ENCODE measurements at regions not wholly inside any gene's neighbourhood (a gene's known extent, or its start where the extent isn't known, plus 50 kb on each side); places are given as distances from the start of the nearest gene placed in this dataset.

DNA sequence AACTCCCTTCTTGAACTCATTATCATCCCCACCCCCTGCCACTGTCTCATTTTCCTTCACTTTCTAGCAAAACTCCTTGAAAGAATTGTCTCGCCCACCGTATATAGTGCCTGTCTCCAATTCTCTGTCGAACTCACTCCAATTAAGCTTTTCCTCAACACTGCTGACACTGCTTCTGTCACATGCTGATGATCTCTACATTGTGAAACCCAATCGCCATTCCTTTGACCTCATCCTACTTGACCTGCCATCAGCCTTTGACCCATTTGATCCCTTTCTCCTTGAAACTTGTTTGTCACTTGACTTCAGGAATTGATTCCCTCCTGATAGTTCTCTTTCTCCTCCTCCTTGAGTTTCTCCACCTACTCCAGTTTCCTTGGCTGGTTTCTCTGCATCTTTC is 54.8 kb downstream of the CCDC71L start:
- H3K27me3 Mint-ChIP-seq (ENCODE audit: low read depth) = no peaks in the 10 kb centered on the region
- no peak for DNase-seq (ENCODE audit: low spot score)
- no peaks in the 10 kb centered on the region for H3K36me3 Mint-ChIP-seq (ENCODE audit: low read depth)
- intact Hi-C loops (cut with micrococcal nuclease) = no loop called here
- H3K27ac Mint-ChIP-seq = no peak overlapping the region
- H3K4me3 Mint-ChIP-seq (ENCODE audit: low read depth) = no peak overlapping the region
- H3K9me3 Mint-ChIP-seq = no peaks in the 10 kb centered on the region
- peaks cover 9% of the 10 kb centered on the region for H3K4me1 Mint-ChIP-seq (ENCODE audit: low read depth)

DNA sequence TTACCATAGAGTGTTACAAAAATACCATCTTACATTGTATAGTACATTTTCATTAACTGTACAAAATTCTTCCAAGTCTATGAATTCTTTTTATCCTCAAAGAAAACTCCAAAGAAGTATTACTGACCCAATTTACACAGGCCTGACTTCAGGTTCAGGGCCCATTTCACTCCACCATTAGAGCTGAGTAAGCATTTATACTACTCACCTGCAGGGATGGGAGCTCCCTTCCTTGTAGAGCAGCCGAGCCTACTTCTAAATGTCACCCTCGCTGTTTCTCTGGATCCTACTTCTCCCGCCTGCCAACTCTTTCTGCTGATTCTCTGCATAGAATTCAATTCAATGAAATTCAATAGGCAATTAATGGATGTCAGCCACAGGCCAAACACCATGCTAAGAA is 56.0 kb downstream of the CCDC71L start:
- Mint-ChIP-seq H3K9me3 (no peaks in the 10 kb centered on the region), H3K4me1 (ENCODE audit: low read depth) (peaks cover 9% of the 10 kb centered on the region), H3K4me3 (ENCODE audit: low read depth) (no peak overlapping the region), H3K27me3 (ENCODE audit: low read depth) (no peaks in the 10 kb centered on the region), H3K36me3 (ENCODE audit: low read depth) (no peaks in the 10 kb centered on the region), H3K27ac (no peak overlapping the region)
- intact Hi-C loops (cut with micrococcal nuclease) = no loop called here
- no peak for DNase-seq (ENCODE audit: low spot score)

DNA sequence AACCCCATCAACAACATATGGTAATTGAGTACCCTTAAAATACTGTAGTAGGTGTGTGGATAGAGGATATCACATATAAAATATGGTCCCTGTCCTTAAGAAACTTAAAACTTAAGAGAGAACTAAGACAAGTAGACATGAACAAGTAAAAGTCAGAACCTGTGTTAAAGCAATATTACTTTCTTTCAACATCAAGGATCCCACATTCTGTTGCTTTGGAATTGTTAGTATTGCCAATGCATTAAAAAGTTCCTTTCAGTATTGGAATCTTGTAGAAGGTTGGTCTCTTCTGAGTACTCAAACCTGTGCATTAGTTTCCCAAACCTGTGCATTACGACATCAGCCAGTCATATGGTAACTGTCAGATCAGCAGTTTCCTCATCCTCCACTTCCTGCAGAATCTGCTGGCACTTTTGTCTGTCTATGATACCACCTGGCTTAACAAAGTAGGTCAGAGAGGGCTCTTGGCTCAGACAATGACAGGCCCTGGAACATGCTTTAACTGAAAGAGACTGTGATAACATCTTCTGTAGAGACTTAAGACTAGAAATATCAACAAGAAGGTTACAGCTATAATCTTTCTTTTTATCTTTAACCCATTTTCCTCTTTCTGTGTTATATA is 56.5 kb downstream of the CCDC71L start:
- Mint-ChIP-seq H3K9me3 (no peaks in the 10 kb centered on the region), H3K36me3 (ENCODE audit: low read depth) (no peaks in the 10 kb centered on the region), H3K27ac (no peak overlapping the region), H3K4me3 (ENCODE audit: low read depth) (no peak overlapping the region), H3K4me1 (ENCODE audit: low read depth) (peaks cover 9% of the 10 kb centered on the region), H3K27me3 (ENCODE audit: low read depth) (no peaks in the 10 kb centered on the region)
- peak; percentile 28 for DNase-seq (ENCODE audit: low spot score)
- intact Hi-C loops (cut with micrococcal nuclease) = no loop called here

DNA sequence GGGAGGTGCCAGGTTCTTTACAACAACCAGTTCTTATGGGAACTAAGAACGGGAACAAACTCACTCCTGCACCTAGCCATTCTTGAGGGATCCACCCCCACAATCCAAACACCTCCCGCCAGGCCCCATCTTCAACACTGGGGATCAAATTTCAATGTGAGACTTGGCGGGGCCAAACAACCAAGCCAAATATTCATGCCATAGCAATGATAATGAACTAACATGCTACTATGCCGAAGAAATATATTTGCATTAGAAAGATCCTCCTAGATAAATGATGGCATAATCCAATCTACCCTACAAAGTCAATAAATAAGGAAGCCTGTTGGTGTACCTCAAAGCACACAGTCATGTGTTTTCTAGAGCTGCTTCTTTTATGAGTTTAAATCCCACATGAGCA is 57.6 kb downstream of the CCDC71L start:
- Mint-ChIP-seq H3K9me3 (no peaks in the 10 kb centered on the region), H3K4me3 (ENCODE audit: low read depth) (no peak overlapping the region), H3K4me1 (ENCODE audit: low read depth) (peaks cover 15% of the 10 kb centered on the region), H3K27ac (no peak overlapping the region), H3K27me3 (ENCODE audit: low read depth) (no peaks in the 10 kb centered on the region), H3K36me3 (ENCODE audit: low read depth) (no peaks in the 10 kb centered on the region)
- DNase-seq (ENCODE audit: low spot score) = no peak
- intact Hi-C loops (cut with micrococcal nuclease) = no loop called here

GRCh38 chr7:106602062-106602461 is 58.9 kb downstream of the CCDC71L start:
- no peak overlapping the region for H3K27ac Mint-ChIP-seq
- DNase-seq (ENCODE audit: low spot score) = no peak
- no peaks in the 10 kb centered on the region for H3K27me3 Mint-ChIP-seq (ENCODE audit: low read depth)
- no peak overlapping the region for H3K4me3 Mint-ChIP-seq (ENCODE audit: low read depth)
- H3K9me3 Mint-ChIP-seq = no peaks in the 10 kb centered on the region
- H3K36me3 Mint-ChIP-seq (ENCODE audit: low read depth) = no peaks in the 10 kb centered on the region
- peaks cover 16% of the 10 kb centered on the region for H3K4me1 Mint-ChIP-seq (ENCODE audit: low read depth)
- intact Hi-C loops (cut with micrococcal nuclease) = no loop called here

DNA sequence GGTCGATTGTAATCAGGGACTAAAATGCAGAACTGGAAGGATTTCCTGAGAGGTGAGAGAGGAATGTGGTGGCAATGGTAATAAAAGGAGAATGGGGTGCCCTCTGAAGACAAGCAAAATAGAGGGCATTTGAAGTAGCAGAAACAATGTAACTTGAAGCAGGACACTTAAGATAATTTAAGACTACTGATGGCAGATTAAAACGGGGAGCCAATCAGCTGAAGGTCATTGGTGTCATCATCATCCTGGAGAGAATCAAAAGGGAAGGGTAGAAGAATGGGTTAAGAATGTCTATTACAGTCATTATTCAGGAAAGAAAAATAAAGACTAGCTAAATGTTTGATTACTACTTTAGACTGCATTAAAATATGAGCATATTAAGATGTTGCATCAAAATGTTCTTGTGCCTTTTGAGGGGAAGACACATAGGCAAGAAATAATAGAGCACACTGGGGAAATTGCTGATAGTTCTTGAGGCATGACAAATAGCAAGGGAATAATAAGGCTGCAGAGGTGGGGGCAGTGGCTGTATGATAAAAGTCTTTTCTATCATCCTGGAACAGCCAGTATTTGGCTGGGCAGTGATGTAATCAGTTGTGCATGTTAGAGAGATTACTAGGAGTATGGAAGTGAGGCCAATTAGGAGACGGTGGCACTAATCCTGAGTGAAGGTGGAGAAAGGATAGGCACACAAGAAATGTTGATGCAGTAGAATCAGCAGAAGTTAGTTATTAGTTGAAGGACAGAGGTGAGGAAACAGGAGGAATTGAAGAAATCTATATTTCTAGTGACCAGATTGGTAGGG is 60.2 kb downstream of the CCDC71L start:
- no peaks in the 10 kb centered on the region for H3K9me3 Mint-ChIP-seq
- intact Hi-C loops (cut with micrococcal nuclease) = no loop called here
- DNase-seq (ENCODE audit: low spot score) = no peak
- no peaks in the 10 kb centered on the region for H3K36me3 Mint-ChIP-seq (ENCODE audit: low read depth)
- H3K4me3 Mint-ChIP-seq (ENCODE audit: low read depth) = no peak overlapping the region
- no peak overlapping the region for H3K27ac Mint-ChIP-seq
- H3K4me1 Mint-ChIP-seq (ENCODE audit: low read depth) = peaks cover 16% of the 10 kb centered on the region
- H3K27me3 Mint-ChIP-seq (ENCODE audit: low read depth) = peaks cover 4% of the 10 kb centered on the region

DNA sequence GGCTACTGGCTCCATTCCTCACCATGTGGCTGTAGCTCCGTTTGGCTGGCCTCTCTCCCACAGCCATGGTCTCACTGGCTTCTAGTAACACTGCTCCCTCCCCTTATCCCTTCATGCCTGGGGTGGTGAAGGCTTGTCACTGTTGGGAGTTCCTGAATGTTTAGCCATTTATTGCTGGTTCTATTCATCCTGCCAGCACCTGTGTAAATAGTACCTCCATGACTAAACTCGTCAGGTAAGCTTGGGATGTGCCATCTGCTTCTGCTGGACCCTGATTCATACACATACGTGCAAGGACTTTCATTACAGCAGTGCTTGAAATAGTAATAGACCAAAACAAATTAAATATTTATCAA is 61.6 kb downstream of the CCDC71L start:
- Mint-ChIP-seq H3K36me3 (ENCODE audit: low read depth) (no peaks in the 10 kb centered on the region), H3K4me1 (ENCODE audit: low read depth) (peaks cover 10% of the 10 kb centered on the region), H3K9me3 (no peaks in the 10 kb centered on the region), H3K27me3 (ENCODE audit: low read depth) (peaks cover 6% of the 10 kb centered on the region), H3K27ac (no peak overlapping the region), H3K4me3 (ENCODE audit: low read depth) (no peak overlapping the region)
- no peak for DNase-seq (ENCODE audit: low spot score)
- intact Hi-C loops (cut with micrococcal nuclease) = no loop called here

- Mint-ChIP-seq H3K9me3 (no peaks in the 10 kb centered on the region), H3K36me3 (ENCODE audit: low read depth) (no peaks in the 10 kb centered on the region), H3K27ac (no peak overlapping the region), H3K4me1 (ENCODE audit: low read depth) (peaks cover 7% of the 10 kb centered on the region), H3K27me3 (ENCODE audit: low read depth) (peaks cover 6% of the 10 kb centered on the region), H3K4me3 (ENCODE audit: low read depth) (no peak overlapping the region)
- intact Hi-C loops (cut with micrococcal nuclease) = no loop called here
- peak; percentile 63 for DNase-seq (ENCODE audit: low spot score)
Measured at GRCh38 chr7:106598663-106599342, 62.2 kb downstream of the CCDC71L start.

DNA sequence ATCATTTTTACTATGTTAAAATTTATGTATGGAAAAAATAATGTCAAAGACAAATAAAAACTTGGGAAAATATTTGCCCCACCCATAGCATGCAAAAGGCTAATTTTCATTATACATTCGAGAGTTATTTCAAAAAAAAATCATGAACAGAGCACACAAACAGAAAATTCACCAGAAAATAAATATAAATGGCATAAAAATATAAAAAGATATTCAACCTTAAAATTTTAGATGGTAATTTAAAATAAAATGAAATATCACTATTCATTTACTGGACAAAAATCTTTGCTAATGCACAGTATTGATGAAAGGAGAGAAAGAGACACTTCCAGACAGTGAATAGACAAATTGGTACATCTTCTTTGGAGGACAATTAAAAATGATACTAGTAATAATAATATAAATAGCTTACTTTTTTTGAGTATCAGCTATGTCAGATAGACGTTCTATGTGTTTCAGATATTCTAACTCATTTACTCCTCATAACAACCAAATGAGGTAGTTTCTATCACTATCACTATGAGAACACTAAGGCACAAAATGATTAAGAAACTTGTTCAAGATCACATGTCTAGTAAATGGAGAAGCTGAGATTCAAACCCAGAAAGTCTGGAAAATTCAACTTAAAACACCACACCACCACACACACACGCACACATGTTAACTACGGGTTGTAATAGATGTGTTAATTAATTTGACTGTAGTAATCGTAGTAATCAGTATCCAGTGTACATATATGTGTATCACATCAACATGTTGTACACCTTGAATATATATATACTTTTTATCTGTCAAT is 63.0 kb downstream of the CCDC71L start:
- Mint-ChIP-seq H3K4me1 (ENCODE audit: low read depth) (peaks cover 7% of the 10 kb centered on the region), H3K36me3 (ENCODE audit: low read depth) (no peaks in the 10 kb centered on the region), H3K27ac (no peak overlapping the region), H3K4me3 (ENCODE audit: low read depth) (no peak overlapping the region), H3K9me3 (no peaks in the 10 kb centered on the region), H3K27me3 (ENCODE audit: low read depth) (peaks cover 8% of the 10 kb centered on the region)
- intact Hi-C loops (cut with micrococcal nuclease) = no loop called here
- no peak for DNase-seq (ENCODE audit: low spot score)

- Mint-ChIP-seq H3K9me3 (no peaks in the 10 kb centered on the region), H3K27ac (no peak overlapping the region)
- intact Hi-C loops (cut with micrococcal nuclease) = no loop called here
Measured at GRCh38 chr7:106597014-106597413, 63.9 kb downstream of the CCDC71L start.

DNA sequence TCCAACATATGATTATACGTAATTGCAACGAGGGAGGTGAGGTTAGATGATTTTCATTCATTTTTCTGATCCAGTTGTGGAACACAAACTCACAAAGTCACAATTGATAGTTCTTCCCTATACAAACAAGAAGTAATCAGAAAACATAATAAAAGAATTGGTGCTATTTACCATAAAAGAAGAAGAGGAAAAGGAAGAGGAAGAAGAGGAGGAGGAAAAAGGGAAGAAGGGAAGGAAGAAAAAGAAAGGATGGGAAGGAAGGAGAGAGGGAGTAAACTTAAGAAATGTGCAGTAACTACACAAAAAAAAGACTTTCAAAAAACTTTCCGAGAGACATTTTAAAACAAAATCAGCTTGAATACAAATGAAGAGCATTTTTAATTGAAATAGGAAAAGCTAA is 65.0 kb downstream of the CCDC71L start:
- peaks cover 9% of the 10 kb centered on the region for H3K27me3 Mint-ChIP-seq (ENCODE audit: low read depth)
- H3K9me3 Mint-ChIP-seq = no peaks in the 10 kb centered on the region
- H3K4me3 Mint-ChIP-seq (ENCODE audit: low read depth) = no peak overlapping the region
- no peaks in the 10 kb centered on the region for H3K36me3 Mint-ChIP-seq (ENCODE audit: low read depth)
- intact Hi-C loops (cut with micrococcal nuclease) = no loop called here
- H3K27ac Mint-ChIP-seq = no peak overlapping the region
- no peak for DNase-seq (ENCODE audit: low spot score)
- peaks cover 7% of the 10 kb centered on the region for H3K4me1 Mint-ChIP-seq (ENCODE audit: low read depth)

More at GRCh38 chr7:106597014-106597413, 63.9 kb downstream of the CCDC71L start:
- Mint-ChIP-seq H3K36me3 (ENCODE audit: low read depth) (no peaks in the 10 kb centered on the region), H3K4me3 (ENCODE audit: low read depth) (no peak overlapping the region), H3K4me1 (ENCODE audit: low read depth) (peaks cover 7% of the 10 kb centered on the region), H3K27me3 (ENCODE audit: low read depth) (peaks cover 9% of the 10 kb centered on the region)
- no peak for DNase-seq (ENCODE audit: low spot score)

DNA sequence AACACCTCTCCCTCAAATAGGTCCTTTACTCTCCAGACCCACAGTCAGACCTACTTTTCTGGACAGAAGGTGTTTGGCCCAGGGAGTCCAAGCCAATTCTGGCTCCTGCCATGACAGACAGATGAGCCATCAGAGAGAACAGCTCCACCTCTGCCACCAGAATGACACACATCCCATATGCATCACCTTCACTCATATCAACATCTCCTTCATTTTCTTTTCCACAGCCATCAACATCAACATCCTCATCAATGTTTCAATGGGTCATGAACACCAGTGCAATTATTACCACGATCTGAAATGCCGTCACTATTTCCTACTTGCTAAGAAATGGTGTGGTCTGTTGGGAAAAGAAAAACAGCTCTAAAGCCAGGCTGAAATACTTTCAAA is 67.9 kb downstream of the CCDC71L start:
- peaks cover 9% of the 10 kb centered on the region for H3K27me3 Mint-ChIP-seq (ENCODE audit: low read depth)
- no peaks in the 10 kb centered on the region for H3K9me3 Mint-ChIP-seq
- H3K4me3 Mint-ChIP-seq (ENCODE audit: low read depth) = no peak overlapping the region
- DNase-seq (ENCODE audit: low spot score) = no peak
- no peaks in the 10 kb centered on the region for H3K36me3 Mint-ChIP-seq (ENCODE audit: low read depth)
- intact Hi-C loops (cut with micrococcal nuclease) = no loop called here
- no peak overlapping the region for H3K27ac Mint-ChIP-seq
- no peaks in the 10 kb centered on the region for H3K4me1 Mint-ChIP-seq (ENCODE audit: low read depth)
